Activated naive CD8-positive, alpha-beta T cell treated with anti-CD3 and anti-CD28 coated beads, Interleukin-2, amount 50 U/mL, for 24 hours (primary cell): ENCODE measurements at regions not wholly inside any gene's neighbourhood (a gene's known extent, or its start where the extent isn't known, plus 50 kb on each side); places are given as distances from the start of the nearest gene placed in this dataset.

Experiments used
- ATAC-seq: fragments of 150-1000 bp; cut with Tn5 transposase; one replicate; pipeline ENCODE4 v1.10.0; 2021
- DNase-seq: peaks from one replicate; pipeline ENCODE4 v3.0.0; 2021
- H3K27ac Mint-ChIP-seq: one replicate; pipeline ENCODE4 v1.8.0; 2021; ENCODE audit warnings: mild to moderate bottlenecking, mixed read lengths
- H3K27me3 Mint-ChIP-seq: one replicate; pipeline ENCODE4 v1.8.0; 2021; ENCODE audit warnings: mixed read lengths
- H3K36me3 Mint-ChIP-seq: one replicate; pipeline ENCODE4 v1.8.0; 2021; ENCODE audit warnings: low read depth, mixed read lengths
- H3K4me1 Mint-ChIP-seq: one replicate; pipeline ENCODE4 v1.8.0; 2021; ENCODE audit warnings: mixed read lengths
- H3K4me3 Mint-ChIP-seq: one replicate; pipeline ENCODE4 v1.8.0; 2021; ENCODE audit warnings: mild to moderate bottlenecking, moderate library complexity, mixed read lengths
- H3K9me3 Mint-ChIP-seq: one replicate; pipeline ENCODE4 v1.8.0; 2021; ENCODE audit warnings: mixed read lengths

GRCh38 chr10:28137907-28138880 lies 139.3 kb upstream of the ODAD2 start:
- ATAC-seq, result no peak
- Mint-ChIP-seq H3K4me3 (no peak overlapping the region), H3K27me3 (no peaks in the 10 kb centered on the region), H3K27ac (no peak overlapping the region), H3K9me3 (peaks cover 38% of the 10 kb centered on the region), H3K36me3 (peaks cover 38% of the 10 kb centered on the region), H3K4me1 (peaks cover 3% of the 10 kb centered on the region)
- no peak for DNase-seq

GRCh38 chr10:28135258-28135657 lies 136.4 kb upstream of the ODAD2 start:
- H3K9me3 Mint-ChIP-seq, result peaks cover 40% of the 10 kb centered on the region
- ATAC-seq, result no peak
- no peaks in the 10 kb centered on the region for H3K27me3 Mint-ChIP-seq
- H3K4me3 Mint-ChIP-seq, result no peak overlapping the region
- peaks cover 42% of the 10 kb centered on the region for H3K36me3 Mint-ChIP-seq
- H3K4me1 Mint-ChIP-seq, result peaks cover 3% of the 10 kb centered on the region
- H3K27ac Mint-ChIP-seq, result no peak overlapping the region
- DNase-seq, result no peak

GRCh38 chr10:28130267-28130666 lies 131.4 kb upstream of the ODAD2 start:
- Mint-ChIP-seq H3K36me3 (peaks cover 35% of the 10 kb centered on the region), H3K27ac (no peak overlapping the region), H3K4me3 (no peak overlapping the region), H3K27me3 (no peaks in the 10 kb centered on the region), H3K9me3 (peaks cover 17% of the 10 kb centered on the region), H3K4me1 (peaks cover 3% of the 10 kb centered on the region)
- ATAC-seq (no peak), DNase-seq (no peak)

DNA sequence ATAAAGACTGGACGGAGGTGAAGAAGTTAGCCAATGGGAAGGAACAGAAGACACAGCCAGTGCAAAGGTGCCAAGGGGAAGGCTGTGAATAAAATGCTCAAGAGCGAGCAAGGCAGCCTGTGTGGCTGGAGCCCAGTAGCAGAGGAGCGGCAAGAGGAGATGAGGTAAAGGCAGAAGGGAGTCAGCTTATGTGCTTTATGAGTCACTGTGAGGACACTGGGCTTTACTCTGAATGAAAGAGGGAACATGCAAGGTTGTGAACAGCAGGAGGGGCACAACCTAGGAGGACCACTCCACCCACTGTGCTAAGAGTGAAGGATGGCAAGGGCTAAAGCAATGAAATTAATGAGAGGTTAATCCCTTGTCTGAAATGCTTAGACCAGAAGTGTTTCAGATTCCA lies 129.0 kb upstream of the ODAD2 start:
- DNase-seq (no peak), ATAC-seq (peak; percentile 24)
- Mint-ChIP-seq H3K4me3 (no peak overlapping the region), H3K27me3 (no peaks in the 10 kb centered on the region), H3K36me3 (peaks cover 35% of the 10 kb centered on the region), H3K9me3 (peaks cover 4% of the 10 kb centered on the region), H3K4me1 (peaks cover 9% of the 10 kb centered on the region), H3K27ac (no peak overlapping the region)

GRCh38 chr10:28125701-28126100 lies 126.8 kb upstream of the ODAD2 start:
- DNase-seq (no peak), ATAC-seq (no peak)
- H3K4me3 Mint-ChIP-seq, result no peak overlapping the region
- no peak overlapping the region for H3K27ac Mint-ChIP-seq
- no peaks in the 10 kb centered on the region for H3K27me3 Mint-ChIP-seq
- peaks cover 38% of the 10 kb centered on the region for H3K36me3 Mint-ChIP-seq
- H3K9me3 Mint-ChIP-seq, result peaks cover 4% of the 10 kb centered on the region
- H3K4me1 Mint-ChIP-seq, result peaks cover 9% of the 10 kb centered on the region

DNA sequence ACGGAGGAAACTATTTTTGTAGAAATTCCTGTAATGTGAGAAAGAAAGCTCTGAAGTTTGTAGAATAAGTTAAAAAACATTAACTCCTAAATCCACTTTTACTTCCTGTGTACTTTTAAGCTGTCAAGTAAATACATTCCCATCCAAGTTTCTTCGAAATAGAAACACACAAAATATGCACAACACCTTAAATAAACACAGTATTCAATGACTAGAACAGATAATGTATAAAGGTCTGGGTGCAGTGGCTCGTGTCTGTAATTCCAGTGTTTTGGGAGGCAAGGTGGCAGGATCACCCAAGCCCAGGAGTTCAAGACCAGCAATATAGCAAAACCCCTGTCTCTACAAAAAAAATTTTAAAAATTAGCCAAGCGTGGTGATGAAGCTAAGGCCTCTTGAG lies 121.9 kb upstream of the ODAD2 start:
- H3K4me3 Mint-ChIP-seq, result no peak overlapping the region
- no peak for ATAC-seq
- H3K9me3 Mint-ChIP-seq, result no peaks in the 10 kb centered on the region
- H3K27ac Mint-ChIP-seq, result peak overlapping the region; percentile 79
- no peak for DNase-seq
- H3K36me3 Mint-ChIP-seq, result peaks cover 25% of the 10 kb centered on the region
- no peaks in the 10 kb centered on the region for H3K27me3 Mint-ChIP-seq
- peaks cover 30% of the 10 kb centered on the region for H3K4me1 Mint-ChIP-seq

- Mint-ChIP-seq H3K9me3 (no peaks in the 10 kb centered on the region), H3K27ac (peak overlapping the region; percentile 79), H3K4me3 (no peak overlapping the region), H3K4me1 (peaks cover 30% of the 10 kb centered on the region), H3K36me3 (peaks cover 25% of the 10 kb centered on the region), H3K27me3 (no peaks in the 10 kb centered on the region)
- ATAC-seq (peak; percentile 26), DNase-seq (no peak)
These were observed 121.3 kb upstream of the ODAD2 start for GRCh38 chr10:28120043-28120749.

GRCh38 chr10:28118985-28119628 lies 120.2 kb upstream of the ODAD2 start:
- DNase-seq (no peak), ATAC-seq (peak; percentile 61)
- no peak overlapping the region for H3K4me3 Mint-ChIP-seq
- H3K36me3 Mint-ChIP-seq, result peaks cover 21% of the 10 kb centered on the region
- no peaks in the 10 kb centered on the region for H3K9me3 Mint-ChIP-seq
- H3K27me3 Mint-ChIP-seq, result no peaks in the 10 kb centered on the region
- H3K4me1 Mint-ChIP-seq, result peaks cover 27% of the 10 kb centered on the region
- peak overlapping the region; percentile 79 for H3K27ac Mint-ChIP-seq

DNA sequence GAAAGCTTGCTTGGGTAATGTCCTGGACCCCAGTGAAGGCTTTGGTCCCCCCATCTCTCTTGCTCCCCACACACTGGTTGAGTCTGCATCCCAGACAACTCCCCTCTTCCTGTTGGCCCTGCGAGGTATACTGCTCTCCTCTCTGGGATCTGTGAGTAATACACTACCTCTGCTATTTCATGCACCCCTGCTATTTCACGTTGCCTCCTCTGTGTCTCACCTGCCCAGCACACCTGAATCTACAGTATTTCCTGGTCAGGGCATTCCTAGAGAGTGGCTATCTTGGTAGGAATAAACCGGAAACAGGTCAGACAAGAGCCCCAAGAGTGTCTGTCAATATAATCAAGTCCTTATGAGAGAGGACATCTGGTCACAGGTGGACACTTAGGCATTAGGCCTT lies 114.3 kb upstream of the ODAD2 start:
- ATAC-seq, result no peak
- Mint-ChIP-seq H3K36me3 (peaks cover 2% of the 10 kb centered on the region), H3K4me3 (no peak overlapping the region), H3K9me3 (no peaks in the 10 kb centered on the region), H3K27ac (no peak overlapping the region), H3K4me1 (no peaks in the 10 kb centered on the region), H3K27me3 (no peaks in the 10 kb centered on the region)
- no peak for DNase-seq

- Mint-ChIP-seq H3K4me1 (no peaks in the 10 kb centered on the region), H3K9me3 (no peaks in the 10 kb centered on the region), H3K27me3 (no peaks in the 10 kb centered on the region), H3K36me3 (peaks cover 2% of the 10 kb centered on the region), H3K4me3 (no peak overlapping the region), H3K27ac (no peak overlapping the region)
- no peak for DNase-seq
- ATAC-seq, result no peak
These were observed 112.8 kb upstream of the ODAD2 start for GRCh38 chr10:28111712-28112111.

- no peak for DNase-seq
- Mint-ChIP-seq H3K4me3 (no peak overlapping the region), H3K4me1 (no peaks in the 10 kb centered on the region), H3K27ac (no peak overlapping the region), H3K36me3 (no peaks in the 10 kb centered on the region), H3K27me3 (no peaks in the 10 kb centered on the region), H3K9me3 (peaks cover 4% of the 10 kb centered on the region)
- no peak for ATAC-seq
These were observed 106.7 kb upstream of the ODAD2 start for GRCh38 chr10:28105561-28105960.

DNA sequence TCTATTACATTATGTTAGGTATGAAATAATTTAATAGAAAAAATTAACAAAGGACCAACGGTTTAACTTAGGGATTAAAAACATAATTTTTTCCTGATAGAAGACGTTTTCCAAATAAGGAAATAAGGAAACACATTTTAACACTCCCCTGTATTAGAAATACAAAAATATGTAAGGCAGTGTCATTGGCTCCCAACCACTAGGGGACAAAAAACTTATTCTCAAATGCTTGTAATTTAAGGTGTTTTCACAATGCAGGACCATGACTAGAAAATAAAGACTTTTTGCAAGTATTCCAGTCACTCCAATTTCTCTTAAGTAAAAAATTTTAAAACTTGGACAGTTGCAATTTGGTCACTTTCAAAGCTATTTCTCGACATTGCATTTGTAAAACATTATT lies 98.8 kb upstream of the ODAD2 start:
- no peaks in the 10 kb centered on the region for H3K36me3 Mint-ChIP-seq
- no peaks in the 10 kb centered on the region for H3K27me3 Mint-ChIP-seq
- no peak overlapping the region for H3K27ac Mint-ChIP-seq
- no peaks in the 10 kb centered on the region for H3K9me3 Mint-ChIP-seq
- no peaks in the 10 kb centered on the region for H3K4me1 Mint-ChIP-seq
- H3K4me3 Mint-ChIP-seq, result no peak overlapping the region
- ATAC-seq, result no peak
- no peak for DNase-seq

DNA sequence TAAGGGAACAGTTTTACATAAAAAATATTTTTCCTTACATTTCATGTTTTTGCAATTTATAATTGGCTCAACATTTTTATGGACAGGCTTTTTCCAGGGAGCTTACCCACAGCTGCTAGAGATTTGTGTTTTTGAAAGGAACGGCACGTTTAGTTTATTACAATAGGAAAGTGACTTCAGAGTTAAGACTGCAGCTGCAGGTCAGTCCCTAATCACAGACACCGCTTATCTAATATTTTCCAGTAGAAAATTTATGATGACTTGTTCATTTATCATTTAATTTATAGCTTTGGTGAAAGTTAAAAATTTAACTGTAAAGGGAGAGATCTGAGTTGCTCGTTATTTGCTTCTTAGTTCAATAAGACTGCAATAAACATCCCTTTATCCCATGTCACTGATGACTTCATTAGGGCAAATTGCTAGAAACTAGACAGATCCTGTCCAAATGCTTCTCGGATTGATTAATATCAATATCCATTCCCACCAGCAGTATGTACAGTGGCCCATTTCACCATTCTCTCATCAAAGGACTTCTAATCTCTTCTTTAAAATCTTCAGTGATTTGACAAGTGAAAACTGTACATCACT lies 97.0 kb upstream of the ODAD2 start:
- DNase-seq, result no peak
- Mint-ChIP-seq H3K27me3 (no peaks in the 10 kb centered on the region), H3K27ac (no peak overlapping the region)

DNA sequence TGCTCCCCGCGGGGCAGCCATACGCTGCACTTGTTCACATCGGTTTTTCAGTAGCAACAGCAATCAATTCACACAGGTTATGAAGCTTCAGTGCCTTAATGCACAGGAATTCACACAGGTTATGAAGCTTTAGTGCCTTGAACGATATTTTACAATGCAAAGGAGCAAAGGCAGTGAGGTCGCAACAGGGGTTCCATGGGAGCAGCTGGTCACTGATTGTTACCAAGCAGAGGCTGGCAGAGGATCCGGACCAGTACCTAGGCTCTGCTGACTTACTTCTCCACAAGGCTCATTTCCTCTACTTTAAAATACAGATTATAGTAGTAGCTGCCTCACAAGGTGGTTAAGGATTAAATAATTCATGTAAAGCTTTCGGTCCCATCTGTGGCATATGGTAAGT lies 95.2 kb upstream of the ODAD2 start:
- H3K9me3 Mint-ChIP-seq, result peaks cover 3% of the 10 kb centered on the region

More for the DNA sequence above, 97.0 kb upstream of the ODAD2 start:
- no peak for ATAC-seq
- Mint-ChIP-seq H3K4me1 (no peaks in the 10 kb centered on the region), H3K36me3 (no peaks in the 10 kb centered on the region), H3K4me3 (no peak overlapping the region), H3K9me3 (no peaks in the 10 kb centered on the region)

More for the DNA sequence above, 95.2 kb upstream of the ODAD2 start:
- no peak overlapping the region for H3K4me3 Mint-ChIP-seq
- H3K27ac Mint-ChIP-seq, result no peak overlapping the region
- ATAC-seq, result no peak
- peaks cover 5% of the 10 kb centered on the region for H3K4me1 Mint-ChIP-seq
- H3K27me3 Mint-ChIP-seq, result no peaks in the 10 kb centered on the region
- no peak for DNase-seq
- H3K36me3 Mint-ChIP-seq, result peaks cover 5% of the 10 kb centered on the region
